GM06990 (cell line): ENCODE measurements at regions not wholly inside any gene's neighbourhood (a gene's known extent, or its start where the extent isn't known, plus 50 kb on each side); places are given as distances from the start of the nearest gene placed in this dataset.
A peak's percentile ranks its signal among the peaks of the same experiment; 100 is the strongest.

Source experiments
- DNase-seq: peaks from one replicate; pipeline ENCODE4 v3.0.0-alpha.2; 2011; ENCODE audit not compliant: insufficient read length; ENCODE audit errors: extremely low read depth
- H3K27me3 ChIP-seq: replicated peaks from 2 replicates; pipeline ENCODE4 v1.6.0; 2011; ENCODE audit warnings: low read length; ENCODE audit not compliant: control insufficient read depth, insufficient read depth
- H3K36me3 ChIP-seq: 2 replicates; pipeline ENCODE4 v1.5.1; 2011; ENCODE audit warnings: low read length; ENCODE audit not compliant: control insufficient read depth, insufficient read depth
- H3K4me3 ChIP-seq: replicated peaks from 2 replicates; pipeline ENCODE4 v1.5.1; 2011; ENCODE audit warnings: low read depth, mild to moderate bottlenecking, control low read depth, low read length
- CTCF ChIP-seq: IDR thresholded peaks from 2 replicates; pipeline ENCODE4 v1.5.1; 2011; ENCODE audit warnings: low read length, control low read depth, mild to moderate bottlenecking, inconsistent platforms; ENCODE audit not compliant: insufficient read depth, poor library complexity, severe bottlenecking

- no peaks in the 10 kb centered on the region; the same call in 1 of the 2 replicates for H3K27me3 ChIP-seq
- H3K4me3 ChIP-seq = no peak overlapping the region
- no peak for DNase-seq
- no peak for TF ChIP-seq CTCF
- H3K36me3 ChIP-seq = no peaks in the 10 kb centered on the region
Measured at GRCh38 chr14:34063470-34064164, 112.7 kb upstream of the EGLN3 start.

- no peak for TF ChIP-seq CTCF
- no peak overlapping the region for H3K4me3 ChIP-seq
- DNase-seq = no peak
Measured at GRCh38 chr14:34063042-34063441, 112.2 kb upstream of the EGLN3 start.

GRCh38 chr14:34062353-34062973 lies 111.6 kb upstream of the EGLN3 start:
- H3K36me3 ChIP-seq = no peaks in the 10 kb centered on the region
- no peak for TF ChIP-seq CTCF
- H3K4me3 ChIP-seq = no peak overlapping the region
- DNase-seq = no peak
- H3K27me3 ChIP-seq = no peaks in the 10 kb centered on the region; the same call in 1 of the 2 replicates

More at GRCh38 chr14:34063042-34063441, 112.2 kb upstream of the EGLN3 start:
- Histone ChIP-seq H3K27me3 (no peaks in the 10 kb centered on the region; the same call in 1 of the 2 replicates), H3K36me3 (no peaks in the 10 kb centered on the region)

GRCh38 chr14:34060651-34060999 lies 109.8 kb upstream of the EGLN3 start:
- no peaks in the 10 kb centered on the region for H3K36me3 ChIP-seq
- no peaks in the 10 kb centered on the region; the same call in 1 of the 2 replicates for H3K27me3 ChIP-seq
- H3K4me3 ChIP-seq = no peak overlapping the region
- no peak for TF ChIP-seq CTCF
- no peak for DNase-seq

GRCh38 chr14:34059925-34060650 lies 109.2 kb upstream of the EGLN3 start:
- Histone ChIP-seq H3K27me3 (no peaks in the 10 kb centered on the region; the same call in 1 of the 2 replicates), H3K36me3 (no peaks in the 10 kb centered on the region), H3K4me3 (peak overlapping the region; percentile 39)
- DNase-seq = peak; percentile 62
- TF ChIP-seq CTCF = no peak
